GM19025 (cell line): ENCODE measurements at regions not wholly inside any gene's neighbourhood (a gene's known extent, or its start where the extent isn't known, plus 50 kb on each side); places are given as distances from the start of the nearest gene placed in this dataset.
"Not testable (repeated sequence)": the region's sequence is repeated elsewhere in the genome, so short reads cannot be mapped to it uniquely, and the experiment has no call there.

Experiments used
- ATAC-seq: cut with Tn5 transposase; IDR thresholded peaks from one replicate; pipeline ENCODE4 v1.9.1; 2021; ENCODE audit warnings: mild to moderate bottlenecking, low read depth, moderate library complexity; ENCODE audit not compliant: unreplicated experiment

DNA sequence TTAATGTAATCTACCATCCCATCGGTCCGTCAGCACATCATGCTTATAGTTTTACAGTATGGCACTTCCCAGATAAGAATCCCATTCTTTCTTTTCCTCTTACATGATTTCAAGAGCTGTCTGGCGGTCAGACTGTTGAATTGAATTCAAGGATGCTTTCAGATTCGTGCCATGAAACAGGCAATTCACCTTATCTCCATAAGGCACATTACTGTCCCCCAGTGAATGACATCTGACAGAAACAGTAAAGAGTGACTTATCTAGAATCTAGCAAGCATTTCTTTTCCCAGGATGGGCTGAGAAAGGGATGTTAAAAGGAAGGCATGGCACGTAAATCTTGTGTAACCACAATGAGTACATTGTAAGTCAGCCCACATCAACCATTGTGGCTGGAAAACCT is 61.1 kb upstream of the SEM1 start:
- no peak for ATAC-seq

DNA sequence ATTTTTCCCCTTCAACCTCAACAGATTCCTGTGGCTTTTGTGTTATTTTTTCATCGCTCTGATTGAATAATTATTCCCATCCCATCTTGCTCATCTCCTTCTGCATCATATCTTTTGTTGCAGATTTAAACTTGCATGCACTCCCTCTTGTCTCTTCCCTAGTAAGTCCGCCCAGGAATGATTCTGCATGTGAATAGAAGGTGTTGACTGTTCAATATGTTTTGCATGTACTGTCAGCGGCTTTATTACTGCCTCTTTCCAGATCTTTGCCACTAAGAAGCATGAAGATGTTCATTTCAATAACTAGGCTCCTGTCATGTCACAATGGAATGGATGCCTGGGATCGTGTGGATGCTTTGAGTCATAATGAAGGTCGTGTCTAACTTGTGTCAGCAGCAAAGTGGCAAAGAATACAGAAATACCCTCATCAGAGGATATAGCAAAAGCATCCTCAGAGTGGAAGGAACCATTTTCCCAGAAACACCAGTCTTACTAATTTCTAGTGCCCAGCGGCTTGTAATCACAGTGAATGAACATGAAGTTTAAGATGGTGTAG is 62.6 kb upstream of the SEM1 start:
- ATAC-seq = no peak

GRCh38 chr7:96773483-96773882 is 63.8 kb upstream of the SEM1 start:
- no peak for ATAC-seq

GRCh38 chr7:96774358-96774757 is 64.7 kb upstream of the SEM1 start:
- ATAC-seq = no peak

DNA sequence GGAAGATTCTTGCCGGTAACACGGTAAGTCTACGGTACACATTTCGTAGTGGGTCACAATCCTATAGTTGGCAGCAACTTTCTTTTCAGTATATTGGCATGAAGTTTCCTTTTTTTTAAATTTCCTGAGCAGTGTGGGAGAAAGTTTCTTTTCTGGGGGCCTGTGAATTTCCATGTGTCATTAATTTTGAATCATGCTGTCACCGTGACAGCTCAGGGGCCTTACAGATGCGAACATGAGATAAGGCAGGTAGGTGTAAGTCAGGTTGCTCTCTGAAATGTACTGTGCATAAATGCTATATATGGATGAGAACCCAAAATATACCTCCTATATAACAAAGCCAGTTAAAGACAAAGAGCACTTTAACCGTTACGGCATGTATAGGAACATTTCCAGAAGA is 65.4 kb upstream of the SEM1 start:
- ATAC-seq = no peak

DNA sequence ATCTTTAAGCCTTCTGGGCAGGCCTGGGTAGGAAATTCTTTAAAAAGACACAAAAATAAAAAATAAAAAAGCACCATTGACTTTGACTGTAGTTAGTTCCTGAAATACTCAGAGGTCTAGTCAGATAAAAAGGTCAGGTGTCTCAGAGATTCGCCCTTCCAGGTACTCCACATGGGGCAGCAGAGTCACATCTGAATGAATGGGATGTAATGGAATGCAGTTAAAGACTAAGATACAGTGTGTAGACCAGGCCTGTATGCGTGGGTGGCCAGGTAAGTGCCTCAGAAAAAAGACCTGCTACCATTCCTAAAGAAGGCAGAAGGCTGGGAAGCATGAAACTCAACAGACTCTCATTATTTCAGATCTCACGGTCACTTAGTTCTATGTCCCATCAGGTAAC is 68.6 kb upstream of the SEM1 start:
- no peak for ATAC-seq

- no peak for ATAC-seq
Observed at GRCh38 chr7:96781919-96782318, 72.3 kb upstream of the SEM1 start.

- ATAC-seq = not testable (repeated sequence)
Observed at GRCh38 chr7:96782686-96783298, 73.1 kb upstream of the SEM1 start.

GRCh38 chr7:96784597-96784996 is 75.0 kb upstream of the SEM1 start:
- no peak for ATAC-seq

- no peak for ATAC-seq
Observed at GRCh38 chr7:96786261-96786997, 76.8 kb upstream of the SEM1 start.

DNA sequence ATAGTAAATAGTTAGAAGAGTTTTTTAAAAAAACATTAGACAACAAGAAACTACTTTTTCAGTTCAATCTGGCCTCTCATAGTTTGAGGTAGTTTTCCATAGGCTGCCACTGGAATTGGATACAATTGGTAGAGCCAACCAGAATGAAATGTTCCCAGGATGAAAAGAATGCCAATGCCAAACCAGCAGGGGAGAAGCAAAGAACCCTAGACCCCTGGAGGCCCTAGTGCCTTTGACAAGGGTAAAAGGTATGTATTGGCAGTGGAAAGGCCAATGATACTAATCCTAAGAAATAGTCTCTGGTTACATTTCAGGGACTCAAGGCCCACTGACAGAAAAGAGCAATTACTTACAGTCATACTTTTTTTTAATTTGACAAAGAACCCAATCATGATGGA is 77.4 kb upstream of the SEM1 start:
- no peak for ATAC-seq

GRCh38 chr7:96789914-96790313 is 80.3 kb upstream of the SEM1 start:
- no peak for ATAC-seq

GRCh38 chr7:96792115-96792514 is 82.5 kb upstream of the SEM1 start:
- ATAC-seq = no peak

- no peak for ATAC-seq
Observed at GRCh38 chr7:96794063-96794462, 84.4 kb upstream of the SEM1 start.

DNA sequence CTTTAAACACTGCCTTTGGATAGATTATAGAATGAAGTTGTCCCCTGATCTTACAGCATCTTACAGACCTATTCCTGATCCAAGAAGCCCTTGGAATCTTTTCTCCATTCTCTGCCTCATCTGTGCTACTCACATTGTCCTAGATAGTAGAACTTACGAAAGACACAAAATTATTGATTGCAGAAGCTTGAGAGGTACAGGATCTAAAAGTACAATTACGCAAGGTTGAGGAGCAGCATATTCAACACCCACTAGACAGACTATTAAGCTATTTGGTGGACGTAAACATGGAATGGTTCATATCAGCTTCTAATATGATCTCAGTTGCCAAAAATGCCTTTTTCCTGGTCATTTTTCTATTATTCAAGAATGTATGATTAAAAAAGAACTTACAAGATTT is 90.5 kb upstream of the SEM1 start:
- ATAC-seq = no peak

DNA sequence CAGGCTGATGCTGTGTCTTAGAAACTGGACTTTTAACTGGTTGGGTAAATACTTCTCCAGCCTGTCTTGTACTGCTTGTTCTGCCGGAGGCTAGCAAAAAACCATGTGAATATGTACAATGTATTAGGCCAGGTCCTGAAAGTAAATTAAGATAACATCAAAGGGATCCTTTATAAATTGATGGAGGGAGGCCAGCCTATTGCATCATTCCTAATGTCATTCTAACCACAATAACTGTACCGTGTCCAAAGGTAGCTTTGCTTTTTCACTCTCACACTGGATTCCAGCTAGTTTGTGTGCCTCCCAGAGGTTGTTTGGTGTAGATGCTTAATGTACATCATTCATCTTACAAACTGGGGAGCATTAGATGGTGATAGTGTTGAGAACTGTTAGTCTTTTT is 91.2 kb upstream of the SEM1 start:
- ATAC-seq = no peak

GRCh38 chr7:96819111-96819700 is 109.6 kb upstream of the SEM1 start:
- no peak for ATAC-seq

GRCh38 chr7:96821131-96821530 is 111.5 kb upstream of the SEM1 start:
- ATAC-seq = not testable (repeated sequence)

DNA sequence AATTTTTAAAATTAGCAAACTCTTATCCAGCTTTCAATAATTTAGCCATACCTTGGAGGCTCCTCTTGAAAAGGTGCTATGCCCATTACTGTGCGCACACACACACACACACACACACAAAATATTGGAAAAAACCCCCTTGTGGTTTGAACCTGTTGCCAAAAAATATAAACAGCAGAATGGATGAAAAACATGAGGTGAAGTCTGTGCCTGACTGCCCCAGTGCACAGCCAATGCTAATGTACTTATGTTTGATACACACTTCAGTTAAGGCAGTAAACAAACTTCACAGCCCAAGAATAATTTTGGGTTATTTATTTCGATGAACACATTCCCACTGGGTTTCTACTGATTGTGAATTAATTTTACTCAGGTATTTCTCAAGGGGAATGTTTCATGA is 113.2 kb upstream of the SEM1 start:
- ATAC-seq = no peak

GRCh38 chr7:96823274-96823673 is 113.6 kb upstream of the SEM1 start:
- no peak for ATAC-seq

DNA sequence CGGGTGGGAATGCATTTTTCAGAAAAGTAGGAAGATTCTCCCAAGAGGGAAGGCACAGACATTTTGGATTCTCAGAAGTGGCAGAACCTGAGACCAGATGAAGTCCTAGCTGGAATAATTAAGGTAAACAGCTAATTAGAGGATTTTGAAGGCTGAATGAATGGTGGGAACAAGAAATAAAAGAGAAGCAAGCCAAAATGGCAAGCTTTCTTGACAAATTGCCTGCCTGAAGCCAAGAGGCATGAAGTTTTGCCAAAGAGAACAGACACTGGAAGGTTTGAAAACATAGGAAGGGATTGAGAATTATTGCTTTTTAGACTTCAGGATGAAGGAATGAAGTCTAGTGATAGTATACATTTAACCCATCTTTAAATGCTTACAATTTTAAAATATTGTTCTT is 115.0 kb upstream of the SEM1 start:
- ATAC-seq = no peak

- ATAC-seq = no peak
Observed at GRCh38 chr7:96825285-96825684, 115.6 kb upstream of the SEM1 start.
